ENCODE measurements at regions not wholly inside any gene's neighbourhood (a gene's known extent, or its start where the extent isn't known, plus 50 kb on each side); places are given as distances from the start of the nearest gene placed in this dataset.

DNA sequence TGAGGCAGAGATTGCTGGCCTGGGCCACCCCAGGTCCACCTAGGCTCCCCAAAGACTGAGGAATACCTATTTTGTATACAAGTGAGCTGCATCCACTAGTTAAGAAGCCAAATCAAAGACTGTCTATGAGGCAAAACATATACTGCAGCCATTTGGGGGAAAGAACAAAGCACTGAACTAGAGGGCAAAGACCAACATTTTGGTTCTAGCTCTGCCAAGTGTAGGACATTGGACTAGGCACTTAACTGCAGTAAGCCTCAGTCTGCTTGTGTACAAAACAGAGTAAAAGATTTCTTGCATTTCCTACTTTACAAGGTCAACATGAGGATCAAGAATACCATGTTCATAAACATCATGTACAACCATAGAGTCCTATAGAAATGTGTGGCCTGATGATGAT is 94.8 kb upstream of the CYP1B1 start:
- DNase-seq = no peak

DNA sequence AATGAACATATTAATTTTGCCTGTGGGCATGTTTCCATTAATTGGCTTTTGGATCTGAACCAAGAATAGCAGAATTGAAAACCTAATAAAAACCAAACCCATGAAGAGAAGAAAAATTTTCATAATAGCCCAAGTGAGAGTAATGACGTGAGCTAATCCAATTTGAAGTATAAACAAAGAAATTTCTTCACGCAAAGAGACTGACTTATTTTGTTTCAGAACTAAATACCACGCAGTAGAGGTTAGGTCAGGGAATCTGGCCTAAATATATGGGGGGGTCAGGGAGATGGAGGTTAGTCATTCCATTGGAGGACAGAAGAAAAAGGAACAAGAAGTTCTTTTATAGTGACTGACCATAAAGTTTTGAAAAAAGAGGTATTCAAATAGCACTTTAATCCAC is 94.1 kb upstream of the CYP1B1 start:
- DNase-seq = no peak

DNA sequence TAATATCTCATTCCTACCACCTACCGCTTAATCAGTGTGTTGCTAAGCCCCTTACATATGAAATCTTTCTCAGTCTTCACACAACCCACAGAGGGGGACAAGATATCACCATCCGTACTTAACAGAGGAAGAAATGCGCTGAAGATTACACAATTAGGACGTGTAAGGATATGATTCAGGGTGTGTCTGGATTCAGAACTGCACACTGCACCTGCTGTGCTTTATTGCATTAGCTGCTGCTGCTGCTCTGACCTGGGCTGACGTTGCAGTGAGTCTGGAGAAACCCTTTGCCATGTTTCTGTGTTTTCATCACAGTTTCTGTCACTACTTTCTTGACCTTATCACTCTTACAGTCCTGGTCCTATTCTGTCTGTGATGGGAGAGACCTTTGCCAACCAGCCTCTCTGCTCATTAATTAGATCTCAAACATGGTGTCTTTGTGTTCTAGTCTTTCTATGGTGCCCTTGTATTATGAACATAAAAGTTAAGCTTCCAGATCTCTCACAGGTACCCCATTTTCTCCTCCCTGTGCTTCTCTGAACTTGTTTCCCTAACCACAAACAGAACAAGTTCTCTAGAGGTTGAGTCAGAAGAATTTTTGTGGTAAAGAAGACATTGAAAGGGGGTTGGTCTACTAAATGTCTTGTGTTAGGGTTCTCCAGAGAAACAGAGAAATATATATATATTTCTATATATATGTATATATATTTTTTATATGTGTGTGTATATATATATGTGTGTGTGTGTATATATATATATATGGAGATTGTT is 92.9 kb upstream of the CYP1B1 start:
- DNase-seq = no peak

DNA sequence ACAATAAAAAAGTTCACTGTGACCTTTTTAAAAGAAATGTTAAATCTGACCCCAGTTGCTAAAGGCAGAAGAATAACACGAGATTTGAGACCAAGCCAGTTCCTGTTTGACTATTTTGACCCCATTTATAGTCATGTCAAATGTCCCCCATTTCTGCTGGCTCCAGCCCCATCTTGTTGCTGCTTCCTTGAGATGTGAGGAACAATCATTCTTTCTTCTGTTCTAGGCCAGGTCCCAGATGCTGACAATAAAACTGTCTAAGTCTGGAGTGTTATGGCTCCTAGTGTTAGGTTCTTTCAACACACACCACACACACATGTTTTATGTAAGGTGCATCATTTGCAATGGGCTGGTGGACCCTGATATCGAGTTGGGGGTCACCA is 92.0 kb upstream of the CYP1B1 start:
- DNase-seq = no peak

DNA sequence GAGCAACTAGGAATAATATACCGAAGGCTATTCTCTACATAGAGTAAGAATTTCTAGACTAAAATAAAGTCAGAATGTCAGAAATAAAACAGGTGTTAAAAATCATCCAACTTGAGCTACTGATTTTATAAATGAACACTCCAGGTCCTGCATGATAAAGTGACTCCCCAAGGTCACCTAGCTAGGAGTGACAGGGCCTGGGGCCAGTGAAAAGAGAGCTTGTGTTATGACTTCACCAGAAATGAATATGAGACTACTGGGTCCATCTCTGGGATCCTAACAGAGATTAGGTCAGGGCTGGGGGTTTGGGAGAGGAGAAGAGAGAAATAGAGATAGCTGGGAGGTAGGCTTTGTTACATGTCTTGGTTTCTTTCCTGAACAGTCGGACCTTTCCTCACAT is 89.7 kb upstream of the CYP1B1 start:
- DNase-seq = no peak

DNA sequence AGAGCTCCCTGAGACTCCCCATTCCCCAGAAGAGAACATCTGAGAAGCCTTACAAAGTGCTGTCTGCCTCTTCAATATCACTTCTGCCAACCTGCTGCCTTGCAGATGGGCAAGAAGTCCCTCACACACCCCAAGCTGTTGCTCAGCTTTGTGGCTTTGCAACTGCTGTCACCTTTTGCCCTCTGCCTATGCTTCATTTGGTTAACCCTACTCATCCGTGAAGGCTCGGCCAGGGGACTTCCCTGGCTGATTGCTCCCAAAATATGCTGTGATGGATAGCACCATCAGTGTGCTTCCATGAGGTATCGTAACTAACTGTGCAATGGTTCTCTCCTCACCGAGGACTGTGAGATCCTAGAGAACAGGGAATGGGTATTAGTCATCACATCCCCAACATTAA is 88.9 kb upstream of the CYP1B1 start:
- no peak for DNase-seq

DNA sequence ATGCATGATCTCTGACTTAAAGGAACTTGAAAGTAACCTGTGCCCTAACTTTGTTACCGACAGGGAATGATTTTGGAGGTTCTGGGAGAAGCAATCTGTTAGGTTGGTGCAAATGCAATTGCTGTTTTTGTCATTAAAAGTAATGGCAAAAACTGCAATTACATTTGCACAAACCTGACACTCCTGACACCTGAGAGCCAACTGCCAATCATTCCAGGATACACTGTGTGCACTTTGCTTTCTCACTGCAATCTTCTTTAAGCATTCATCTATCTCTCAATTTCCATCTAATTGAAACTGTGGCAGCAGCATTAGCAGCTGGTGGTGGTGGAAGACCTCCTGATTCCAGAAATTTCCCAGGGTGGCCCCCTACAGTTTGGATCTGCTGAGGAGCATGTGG is 87.6 kb upstream of the CYP1B1 start:
- DNase-seq = no peak

DNA sequence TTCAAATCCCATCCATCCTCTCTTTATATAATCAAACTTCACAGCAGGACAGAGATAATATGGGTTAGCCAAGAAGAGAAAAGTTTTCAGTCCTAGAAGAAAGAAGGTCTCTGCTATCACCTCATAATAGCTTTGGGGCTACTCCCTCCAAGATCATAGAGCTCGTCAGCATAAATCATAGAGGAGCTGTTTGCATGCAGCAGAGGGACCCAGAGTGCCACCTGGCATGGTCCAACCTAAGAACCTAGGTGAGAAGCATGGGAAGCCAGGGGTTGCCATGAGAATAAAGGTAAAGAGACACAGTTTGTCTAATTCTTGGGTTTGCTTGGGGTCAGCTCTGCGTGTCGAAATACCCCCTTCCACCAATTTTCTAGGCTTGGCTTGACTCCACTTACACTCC is 87.1 kb upstream of the CYP1B1 start:
- DNase-seq = peak; percentile 7

DNA sequence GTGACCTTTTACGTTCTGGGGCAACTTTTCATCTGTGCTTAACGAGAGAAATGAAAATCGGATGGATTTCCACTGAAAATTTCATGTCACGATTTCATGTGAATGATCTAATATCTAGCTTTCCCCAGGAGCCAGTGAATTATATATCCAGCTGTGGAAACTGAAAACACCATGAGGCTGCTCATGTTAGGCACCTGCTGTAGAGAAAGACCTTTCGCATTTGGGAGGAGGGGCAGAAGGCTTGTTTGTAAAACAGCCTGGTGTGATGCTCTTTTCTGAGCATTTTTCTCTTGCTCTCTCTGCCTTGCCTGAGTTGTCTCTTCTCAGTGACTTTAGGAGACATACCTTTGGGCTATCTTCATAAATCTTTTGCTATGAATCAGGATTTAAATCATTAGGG is 84.6 kb upstream of the CYP1B1 start:
- no peak for DNase-seq

DNA sequence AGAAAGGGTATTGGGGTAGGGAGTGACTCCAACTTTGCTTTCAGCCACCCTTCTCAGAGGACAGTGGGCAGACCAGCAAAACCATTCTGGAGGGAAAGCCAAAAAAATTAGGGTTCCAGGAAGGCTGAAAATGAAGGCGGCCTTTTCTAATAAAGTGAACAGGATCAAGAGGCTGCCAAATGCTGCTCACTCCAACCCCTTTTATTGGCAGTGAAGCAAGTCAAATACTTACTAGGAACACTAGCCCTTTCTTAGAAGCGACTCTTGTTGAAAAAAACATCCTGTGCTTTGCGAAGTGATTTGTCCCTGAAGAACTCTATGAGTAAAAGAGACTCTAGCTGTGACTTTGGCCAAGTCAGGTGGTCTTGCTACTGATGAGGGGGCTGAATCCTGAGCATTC is 83.6 kb upstream of the CYP1B1 start:
- DNase-seq = no peak

DNA sequence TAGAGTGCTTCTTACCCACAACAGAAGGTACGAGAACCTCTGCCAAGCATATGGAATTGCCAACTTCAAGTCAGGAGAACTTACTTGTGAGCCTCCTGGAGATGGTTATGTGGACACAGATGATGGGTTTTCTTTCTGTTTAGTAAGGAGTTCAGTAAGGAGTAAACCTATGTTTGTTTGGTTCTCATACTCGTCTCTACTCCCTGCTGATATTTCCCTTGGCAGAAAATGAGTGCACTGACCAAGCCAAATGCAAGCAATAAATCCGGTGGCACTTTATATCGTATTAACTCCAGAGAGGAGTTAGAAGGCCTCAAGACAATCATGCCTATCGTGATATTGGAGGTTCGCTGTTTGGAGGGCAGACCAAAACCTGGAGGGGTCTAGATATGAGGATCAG is 83.2 kb upstream of the CYP1B1 start:
- DNase-seq = no peak

DNA sequence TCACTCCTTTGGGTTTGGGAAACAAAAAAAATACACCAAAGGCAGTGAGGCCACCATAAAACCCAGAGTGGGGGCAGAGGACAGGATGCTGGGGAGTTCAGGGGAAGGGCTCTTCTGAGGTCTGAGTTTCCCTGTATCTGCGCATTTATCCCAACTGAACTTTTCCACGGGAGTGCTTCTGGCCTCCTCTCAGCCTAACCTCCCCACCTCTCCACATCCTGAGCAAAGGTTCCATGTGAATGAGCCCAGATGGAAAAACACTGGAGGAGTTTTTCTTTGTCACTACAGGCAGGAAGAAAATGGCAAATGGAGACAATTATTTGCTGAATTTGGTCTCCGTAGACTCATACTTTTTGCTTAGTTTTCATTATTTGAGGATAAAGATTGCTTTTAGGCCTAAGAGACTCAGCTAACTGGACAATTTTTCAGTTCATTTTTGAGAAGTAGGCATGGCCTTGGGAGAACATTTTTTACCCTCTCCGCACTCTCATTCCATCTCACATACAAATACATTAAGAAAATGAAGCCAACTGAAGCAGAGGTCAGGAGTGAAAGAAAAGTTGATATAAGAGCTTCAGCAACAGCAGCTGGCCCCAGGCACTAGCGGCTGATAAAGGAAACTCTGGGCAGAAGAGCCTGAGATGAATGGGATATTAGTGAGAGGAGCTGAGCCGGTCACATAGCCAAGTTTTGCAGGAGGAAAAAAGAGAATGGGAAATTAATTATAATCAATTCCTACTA is 82.6 kb upstream of the CYP1B1 start:
- DNase-seq = no peak

DNA sequence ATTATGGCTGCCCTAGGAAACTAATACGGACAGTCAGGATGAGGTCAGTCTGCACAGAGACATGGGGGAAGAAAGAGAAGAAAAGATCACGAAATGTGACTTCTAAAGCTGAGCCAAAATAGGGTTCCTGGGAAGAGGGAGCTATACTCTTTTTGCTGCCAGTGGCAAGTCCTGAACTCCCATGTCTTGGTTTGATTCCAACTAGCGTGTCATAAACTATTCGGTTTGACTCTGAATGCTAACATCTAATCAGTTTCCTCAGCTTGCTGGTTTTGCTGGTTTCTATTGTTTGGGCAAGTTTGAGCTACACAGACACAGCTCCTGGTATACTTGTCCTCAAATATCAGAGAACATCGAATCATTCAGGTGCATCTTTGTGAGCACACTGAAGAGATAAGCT is 80.5 kb upstream of the CYP1B1 start:
- peak; percentile 14 for DNase-seq

DNA sequence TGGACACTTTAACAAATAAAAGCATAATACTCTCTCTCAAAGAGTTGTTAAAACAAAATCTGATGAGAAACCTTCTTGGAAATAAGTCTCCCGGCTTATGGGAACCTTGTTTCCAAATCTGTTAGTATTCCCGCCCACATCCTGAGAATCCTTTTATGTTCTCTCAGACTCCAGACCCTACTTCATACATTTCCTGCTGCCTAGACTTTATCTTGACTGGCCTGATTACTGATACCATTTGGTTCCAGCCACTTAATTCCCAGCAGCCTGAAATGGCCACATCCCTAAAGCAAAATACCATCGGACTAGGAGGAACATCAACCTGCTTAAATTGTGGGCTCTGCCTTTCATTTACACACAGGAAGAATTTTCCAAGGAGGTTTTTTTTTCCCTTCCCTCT is 79.1 kb upstream of the CYP1B1 start:
- DNase-seq = no peak

DNA sequence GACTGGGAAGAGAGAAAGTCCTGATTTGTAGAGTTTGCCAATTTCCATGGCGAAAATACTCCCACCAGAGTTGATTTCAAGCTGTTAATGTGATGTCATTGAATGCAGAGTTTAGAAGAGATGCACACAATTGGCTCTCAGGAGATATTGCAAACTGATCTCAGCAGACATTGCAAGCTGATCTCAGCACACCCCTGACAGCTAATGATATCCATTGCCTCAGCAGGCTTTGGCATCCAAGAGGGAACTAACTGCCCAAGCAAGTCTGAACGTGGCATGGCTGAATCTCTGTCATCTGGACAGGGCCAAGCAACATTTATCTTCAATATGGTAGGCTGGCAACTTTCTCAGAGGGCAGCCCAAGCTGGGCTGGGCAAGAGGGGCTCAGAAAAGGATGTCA is 78.4 kb upstream of the CYP1B1 start:
- no peak for DNase-seq

DNA sequence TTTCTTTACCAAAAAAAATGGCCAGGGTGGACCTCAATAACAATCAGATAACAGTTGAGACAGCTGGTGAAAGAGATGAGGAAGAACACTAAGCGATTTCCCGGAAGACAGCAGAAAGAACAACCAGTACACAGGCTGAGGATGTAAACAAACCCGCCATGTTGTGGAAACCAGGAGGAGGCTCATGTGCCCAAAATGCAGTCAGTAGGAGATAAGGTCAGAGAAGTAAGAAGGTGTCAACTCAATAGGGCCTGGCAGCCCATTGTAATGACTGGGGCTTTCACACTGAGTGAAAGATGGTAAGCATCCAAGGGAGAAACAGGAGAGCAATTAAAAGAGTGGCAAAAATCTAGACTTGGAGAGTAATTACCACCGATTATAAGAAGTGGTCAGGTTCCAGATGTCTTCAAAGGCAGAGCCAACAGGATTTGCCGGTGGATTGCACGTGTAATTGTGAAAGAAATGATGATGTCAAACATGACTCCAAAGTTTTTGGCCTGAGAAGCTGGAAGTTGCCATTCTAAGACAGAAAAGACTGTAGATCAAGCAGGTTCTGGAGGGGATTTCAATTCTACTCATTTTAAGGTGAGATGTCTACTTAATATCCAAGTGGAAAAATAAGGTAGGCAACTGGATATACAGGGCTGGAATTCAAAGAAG is 77.7 kb upstream of the CYP1B1 start:
- DNase-seq = peak; percentile 10

DNA sequence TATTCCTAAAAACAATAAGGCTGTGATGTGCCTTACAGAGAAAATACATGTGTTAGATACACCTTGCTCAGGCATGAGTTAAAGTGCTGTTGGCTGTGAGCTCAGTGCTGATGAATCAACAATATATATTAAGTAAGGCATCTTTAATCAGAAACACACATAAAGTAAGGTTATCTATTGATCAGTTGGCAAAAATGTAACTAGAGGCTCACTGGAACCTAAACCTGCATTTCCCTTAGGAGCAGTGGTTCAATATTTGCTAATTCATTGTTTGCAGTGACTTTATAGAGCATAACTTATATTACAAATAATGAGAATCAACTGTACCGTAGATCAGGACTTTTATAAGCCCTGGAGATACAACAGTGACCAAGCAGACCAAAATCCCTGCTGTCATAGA is 77.0 kb upstream of the CYP1B1 start:
- no peak for DNase-seq

DNA sequence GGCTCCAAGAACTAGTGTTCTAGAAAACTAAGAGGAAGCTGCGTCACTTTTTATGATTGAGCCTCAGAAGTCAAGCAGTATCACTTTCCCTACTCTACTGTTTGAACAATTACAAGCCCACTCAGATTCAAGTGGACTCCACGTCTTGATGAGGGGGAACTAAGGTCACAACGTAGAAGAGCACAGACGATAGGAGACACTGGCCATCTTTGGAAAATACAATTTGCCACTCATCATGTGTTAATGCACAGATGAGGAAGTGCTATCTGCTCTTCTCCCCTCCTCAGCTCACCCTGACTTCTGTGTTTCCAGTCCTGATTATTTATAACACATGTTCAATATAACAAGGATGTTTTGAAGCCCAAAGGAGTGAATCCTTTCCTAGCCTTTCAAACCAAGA is 76.1 kb upstream of the CYP1B1 start:
- DNase-seq = no peak

DNA sequence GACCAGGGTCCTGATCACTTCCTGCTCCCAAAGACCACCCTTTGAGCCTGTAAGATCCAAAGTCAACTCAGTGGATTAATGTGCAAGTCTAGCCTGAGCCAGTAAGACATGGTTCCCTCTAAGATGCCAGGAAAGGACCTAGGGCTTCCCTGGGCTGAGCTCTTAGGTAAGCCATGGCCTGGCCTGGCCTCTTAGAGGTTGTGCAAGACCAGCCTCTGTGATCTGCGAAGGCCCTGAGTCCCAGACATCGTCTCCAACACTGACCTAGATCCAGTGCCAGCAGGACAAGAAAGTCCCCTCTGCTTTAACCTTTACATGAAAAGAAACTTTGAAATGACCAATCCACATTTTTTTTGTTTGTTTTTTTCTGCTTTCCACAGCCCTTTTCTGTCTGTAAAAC is 73.6 kb upstream of the CYP1B1 start:
- no peak for DNase-seq

DNA sequence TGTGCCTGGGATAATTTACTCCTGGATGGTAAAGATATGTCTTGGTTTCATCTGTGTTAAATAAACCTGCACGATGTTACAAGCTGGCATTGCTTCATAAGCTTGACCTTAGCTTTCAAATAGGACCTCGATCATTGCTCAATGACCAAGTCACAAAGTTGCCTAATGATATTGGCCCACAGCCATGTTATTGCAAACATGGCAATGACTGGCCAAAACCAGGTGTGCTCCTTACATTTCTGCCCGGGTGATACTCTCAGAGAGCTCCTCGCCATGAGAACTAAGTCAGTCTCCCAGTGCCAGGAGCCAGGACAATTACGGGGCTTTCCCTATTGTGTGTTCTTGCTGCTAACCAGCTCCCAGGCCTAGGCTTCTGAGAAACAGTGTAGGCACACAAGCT is 72.5 kb upstream of the CYP1B1 start:
- DNase-seq = peak; percentile 60

DNA sequence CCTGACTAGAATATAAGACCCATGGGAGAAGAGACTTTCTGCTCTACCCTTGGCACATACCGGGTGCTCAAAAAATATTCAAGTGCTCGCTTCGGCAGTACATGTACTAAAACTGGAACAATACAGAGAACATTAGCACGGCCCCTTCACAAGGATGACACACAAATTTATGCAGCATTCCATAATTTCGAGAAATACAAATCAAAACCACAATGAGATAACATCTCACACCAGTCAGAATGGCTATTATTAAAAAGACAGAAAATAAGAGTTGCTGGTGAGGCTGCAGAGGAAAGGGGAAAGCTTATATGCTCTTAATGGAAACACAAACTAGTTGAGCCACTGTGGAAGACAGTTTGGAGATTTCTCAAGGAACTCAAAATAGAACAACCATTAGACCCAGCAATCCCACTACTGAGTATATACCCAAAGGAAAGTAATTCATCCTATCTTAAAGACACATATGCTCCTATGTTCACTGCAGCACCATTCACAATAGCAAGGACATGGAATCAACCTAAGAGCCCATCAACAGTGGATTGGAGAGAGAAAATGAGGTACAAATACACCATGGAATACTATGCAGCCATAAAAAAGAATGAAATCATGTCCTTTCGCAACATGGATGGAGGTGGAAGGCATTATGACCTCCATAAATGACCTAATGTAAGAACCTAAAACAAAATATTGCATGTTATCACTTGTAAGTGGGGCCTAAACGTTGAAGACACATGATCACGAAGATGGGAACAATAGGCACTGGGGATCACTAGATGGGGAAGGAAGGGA is 71.6 kb upstream of the CYP1B1 start:
- DNase-seq = no peak

DNA sequence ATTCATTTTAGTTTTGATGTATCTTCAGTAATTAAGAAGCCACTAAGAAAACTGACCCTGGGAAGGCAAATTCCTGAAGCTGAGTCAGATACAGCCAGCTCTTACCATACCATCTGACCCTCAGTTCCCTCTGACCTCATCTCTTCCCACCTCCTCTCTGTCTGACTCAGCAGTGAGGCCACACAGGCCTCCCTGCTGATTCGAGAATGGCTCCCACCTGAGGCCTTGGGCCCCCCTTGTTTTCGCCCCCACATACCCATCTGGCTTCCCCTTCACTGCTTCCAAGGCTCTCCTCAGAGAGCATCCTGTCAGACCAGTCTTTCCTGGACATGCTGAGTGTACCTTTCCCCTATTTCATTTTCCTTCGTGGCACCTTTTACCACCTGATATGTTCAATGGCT is 71.0 kb upstream of the CYP1B1 start:
- no peak for DNase-seq

DNA sequence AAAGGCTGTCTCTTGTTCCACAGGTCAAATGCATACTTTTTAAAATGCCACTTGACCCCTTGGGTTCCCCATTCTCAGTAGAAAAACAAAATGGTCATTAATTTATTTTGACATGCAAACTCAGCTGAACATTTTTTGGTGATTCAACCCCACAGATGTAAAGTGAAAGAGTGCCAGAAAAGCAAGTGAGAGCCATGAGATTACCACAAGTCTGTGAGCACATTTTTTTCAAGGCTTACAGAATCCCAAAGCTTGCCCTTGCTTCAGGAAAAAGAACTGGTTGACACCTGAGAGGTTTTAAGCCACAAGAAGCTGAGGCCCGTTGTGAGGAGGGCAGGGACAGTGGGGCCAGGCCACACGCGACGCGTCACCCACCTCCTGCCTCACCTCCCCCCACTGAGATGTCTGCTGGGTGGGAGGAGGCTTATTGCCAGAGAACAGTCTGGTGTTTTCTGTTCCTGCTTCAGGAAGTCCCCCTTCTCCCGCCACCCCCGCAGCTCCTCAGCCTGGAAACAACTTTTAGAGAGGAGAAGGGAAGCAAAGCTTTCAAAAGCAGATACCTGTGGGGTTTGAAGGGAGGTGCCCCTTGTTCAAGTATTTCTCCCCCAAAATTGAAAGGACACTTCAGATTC is 70.4 kb upstream of the CYP1B1 start:
- peak; percentile 8 for DNase-seq
